ENCODE measurements at regions not wholly inside any gene's neighbourhood (a gene's known extent, or its start where the extent isn't known, plus 50 kb on each side); places are given as distances from the start of the nearest gene placed in this dataset.

GRCh38 chr1:200345520-200345919 is 64.3 kb downstream of the ZNF281 start:
- Histone ChIP-seq H3K9me3 (no peaks in the 10 kb centered on the region), H3K27ac (no peak overlapping the region), H3K4me3 (no peak overlapping the region), H3K4me1 (no peaks in the 10 kb centered on the region), H3K27me3 (no peaks in the 10 kb centered on the region), H3K36me3 (no peaks in the 10 kb centered on the region)
- no peak for DNase-seq
- no peak for TF ChIP-seq POLR2A (IDR thresholded peaks at IDR 0.05)
- no peak for TF ChIP-seq CTCF (IDR thresholded peaks at IDR 0.05)

- H3K27me3 ChIP-seq = no peaks in the 10 kb centered on the region
- no peaks in the 10 kb centered on the region for H3K4me1 ChIP-seq
- DNase-seq = no peak
- no peaks in the 10 kb centered on the region for H3K36me3 ChIP-seq
- H3K9me3 ChIP-seq = no peaks in the 10 kb centered on the region
- no peak overlapping the region for H3K4me3 ChIP-seq
- no peak for TF ChIP-seq CTCF (IDR thresholded peaks at IDR 0.05)
- no peak for TF ChIP-seq POLR2A (IDR thresholded peaks at IDR 0.05)
- H3K27ac ChIP-seq = no peak overlapping the region
These were observed 66.0 kb downstream of the ZNF281 start for GRCh38 chr1:200343874-200344273.

GRCh38 chr1:200342511-200343311 is 67.1 kb downstream of the ZNF281 start:
- no peak for DNase-seq
- TF ChIP-seq POLR2A (IDR thresholded peaks at IDR 0.05) = no peak
- no peak for TF ChIP-seq CTCF (IDR thresholded peaks at IDR 0.05)
- H3K27me3 ChIP-seq = no peaks in the 10 kb centered on the region
- no peaks in the 10 kb centered on the region for H3K4me1 ChIP-seq
- H3K4me3 ChIP-seq = no peak overlapping the region
- no peak overlapping the region for H3K27ac ChIP-seq
- no peaks in the 10 kb centered on the region for H3K36me3 ChIP-seq
- no peaks in the 10 kb centered on the region for H3K9me3 ChIP-seq

GRCh38 chr1:200338451-200338850 is 71.4 kb downstream of the ZNF281 start:
- H3K27ac ChIP-seq = no peak overlapping the region
- H3K4me1 ChIP-seq = no peaks in the 10 kb centered on the region
- TF ChIP-seq POLR2A (IDR thresholded peaks at IDR 0.05) = no peak
- TF ChIP-seq CTCF (IDR thresholded peaks at IDR 0.05) = no peak
- H3K36me3 ChIP-seq = no peaks in the 10 kb centered on the region
- DNase-seq = no peak
- no peaks in the 10 kb centered on the region for H3K9me3 ChIP-seq
- no peaks in the 10 kb centered on the region for H3K27me3 ChIP-seq
- H3K4me3 ChIP-seq = no peak overlapping the region

- Histone ChIP-seq H3K27me3 (no peaks in the 10 kb centered on the region), H3K9me3 (no peaks in the 10 kb centered on the region), H3K4me3 (no peak overlapping the region), H3K36me3 (no peaks in the 10 kb centered on the region), H3K4me1 (no peaks in the 10 kb centered on the region), H3K27ac (no peak overlapping the region)
- DNase-seq = no peak
- no peak for TF ChIP-seq CTCF (IDR thresholded peaks at IDR 0.05)
- no peak for TF ChIP-seq POLR2A (IDR thresholded peaks at IDR 0.05)
These were observed 72.0 kb downstream of the ZNF281 start for GRCh38 chr1:200337831-200338230.

Measured in Peyer's patch (tissue), 4 donors.